Adrenal gland (tissue), 5 donors: ENCODE measurements at regions not wholly inside any gene's neighbourhood (a gene's known extent, or its start where the extent isn't known, plus 50 kb on each side); places are given as distances from the start of the nearest gene placed in this dataset.

Experiments
- CTCF ChIP-seq, 6 experiments: fragments of 450-650 bp in 4 of 6; fragments of 200-600 bp in 2 of 6; sonication (generic) in 1 of 6; IDR thresholded peaks; 1 replicate in 5 of 6; 2 replicates in 1 of 6; pipeline versions ENCODE4 v1.5.1 to v1.8.0; 2016 to 2021; ENCODE audit warnings: antibody characterized with exemption in 6 of 6, mild to moderate bottlenecking in 2 of 6, moderate library complexity in 1 of 6
- POLR2A ChIP-seq, 2 donors: fragments of 450-650 bp; IDR thresholded peaks; one replicate each; pipeline ENCODE4 v1.6.1; 2017; ENCODE audit warnings: antibody characterized with exemption in 2 of 2, mild to moderate bottlenecking in 2 of 2, moderate library complexity in 1 of 2
- donor health status: DM: no; HTN: no; CAD: no.

- TF ChIP-seq CTCF (IDR thresholded peaks at IDR 0.05) (no peak), POLR2A (IDR thresholded peaks at IDR 0.05) (no peak)
Measured at GRCh38 chr5:172561151-172561550, 79.9 kb upstream of the NEURL1B start.
